Liver (tissue), 3 donors: ENCODE measurements at regions not wholly inside any gene's neighbourhood (a gene's known extent, or its start where the extent isn't known, plus 50 kb on each side); places are given as distances from the start of the nearest gene placed in this dataset.

Experiments
- CTCF ChIP-seq: fragments of 150-350 bp; IDR thresholded peaks from 2 replicates; pipeline ENCODE4 v1.5.1; 2017; ENCODE audit warnings: improper control_type of control experiment, low read depth, low read length; ENCODE audit not compliant: missing input control
- HNF4A ChIP-seq, 2 donors: conservative IDR thresholded peaks; 2 replicates each; pipeline ENCODE4 v1.6.1; 2016; ENCODE audit warnings: antibody characterized with exemption in 2 of 2, mild to moderate bottlenecking in 2 of 2
- MAX ChIP-seq: IDR thresholded peaks from 2 replicates; pipeline ENCODE4 v1.6.1; 2016; ENCODE audit warnings: antibody characterized with exemption
- REST ChIP-seq: IDR thresholded peaks from 2 replicates; pipeline ENCODE4 v1.6.1; 2016; ENCODE audit warnings: antibody characterized with exemption, mild to moderate bottlenecking
- RXRA ChIP-seq, 2 donors: IDR thresholded peaks; 2 replicates each; pipeline ENCODE4 v1.6.1; 2017 to 2018; ENCODE audit warnings: antibody characterized with exemption in 2 of 2, mild to moderate bottlenecking in 1 of 2
- donor health status: healthy.
- donor health status: healthy.

DNA sequence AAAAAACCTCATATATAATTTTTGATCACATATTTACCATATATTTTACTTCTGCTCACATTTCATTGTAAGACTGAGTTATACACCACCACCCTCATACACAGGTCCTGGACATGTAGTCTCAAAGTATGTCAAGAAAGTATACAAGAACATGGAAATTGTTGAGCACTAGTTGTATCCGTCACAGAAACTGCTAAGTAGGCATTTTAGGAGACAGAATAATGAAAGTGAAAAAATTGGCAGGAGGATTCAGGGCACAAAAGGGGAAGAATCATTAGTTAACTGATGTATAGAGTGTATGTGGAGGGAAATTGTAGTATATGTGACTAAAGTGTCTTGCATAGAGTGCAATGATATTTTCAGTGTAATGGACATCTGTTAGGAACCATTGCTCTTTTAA, 458.8 kb downstream of the TFAP2B start:
- TF ChIP-seq CTCF (no peak), MAX (no peak), HNF4A (conservative IDR thresholded peaks at IDR 0.05) (no peak), REST (no peak), RXRA (IDR thresholded peaks at IDR 0.05) (no peak)
